Stimulated activated CD8-positive, alpha-beta memory T cell treated with anti-CD3 and anti-CD28 coated beads, Interleukin-4, amount 100 ng/mL, for 48 hours (primary cell): ENCODE measurements at regions not wholly inside any gene's neighbourhood (a gene's known extent, or its start where the extent isn't known, plus 50 kb on each side); places are given as distances from the start of the nearest gene placed in this dataset.
"Not testable (repeated sequence)": the region's sequence is repeated elsewhere in the genome, so short reads cannot be mapped to it uniquely, and the experiment has no call there.

Experiments used
- DNase-seq: peaks from one replicate; pipeline ENCODE4 v3.0.0-alpha.2; 2020

GRCh38 chr17:62322313-62322712, 58.0 kb upstream of the EFCAB3 start:
- no peak for DNase-seq

DNA sequence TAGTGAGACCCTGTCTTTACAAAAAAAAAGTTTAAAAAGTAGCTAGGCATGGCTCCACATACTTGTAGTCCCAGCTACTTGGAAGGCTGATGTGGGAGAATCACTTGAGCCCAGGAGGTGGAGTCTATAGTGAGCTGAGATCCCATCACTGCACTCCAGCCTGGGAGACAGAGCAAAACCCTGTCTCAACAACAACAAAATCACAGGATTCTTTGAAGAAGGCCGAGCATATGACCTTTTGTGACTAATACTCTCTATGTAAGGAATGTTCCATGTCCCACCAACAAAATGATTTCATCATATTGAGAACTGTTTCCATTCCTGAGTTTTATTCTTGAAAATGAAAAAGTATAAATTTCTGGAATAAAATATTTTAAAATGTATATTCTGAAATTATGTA, 58.9 kb upstream of the EFCAB3 start:
- DNase-seq: no peak

DNA sequence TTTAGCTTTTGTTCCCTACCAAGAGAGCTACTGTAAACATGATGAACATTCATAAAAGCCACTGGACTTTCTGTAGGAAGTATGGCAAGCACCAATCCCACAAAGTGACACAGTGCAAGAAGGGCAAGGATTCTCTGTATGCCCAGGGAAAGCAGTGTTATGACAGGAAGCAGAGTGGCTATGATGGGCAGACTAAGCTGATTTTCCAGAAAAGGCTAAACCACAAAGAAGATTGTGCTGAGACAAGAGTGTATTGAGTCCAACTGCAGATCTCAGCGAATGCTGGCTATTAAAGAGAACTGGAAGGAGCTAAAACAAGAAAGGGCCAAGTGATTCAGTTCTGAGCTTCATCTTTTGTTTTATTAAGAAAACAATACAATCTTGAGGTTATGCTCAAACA, 60.5 kb upstream of the EFCAB3 start:
- DNase-seq: no peak

DNA sequence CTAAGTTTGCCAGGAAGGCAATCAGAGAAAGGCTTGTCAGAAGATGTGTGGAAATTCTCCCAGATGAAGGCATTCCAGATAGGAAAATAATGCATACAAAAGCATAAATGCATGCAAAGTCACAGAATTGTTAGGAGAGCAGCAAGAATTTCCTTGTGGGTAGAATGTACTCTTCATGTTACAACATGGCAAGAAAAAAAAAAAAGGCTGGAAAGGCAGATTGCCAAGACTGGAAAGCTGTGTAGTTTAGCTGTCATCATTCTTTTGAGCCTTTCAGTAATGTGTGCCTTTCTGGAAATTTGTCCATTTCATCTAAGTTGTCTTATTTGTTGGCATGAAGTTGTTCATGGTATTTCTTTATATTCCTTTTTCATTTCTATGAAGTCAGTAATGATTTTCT, 71.0 kb upstream of the EFCAB3 start:
- DNase-seq: no peak

- no peak for DNase-seq
Measured at GRCh38 chr17:62307196-62307595, 73.2 kb upstream of the EFCAB3 start.

DNA sequence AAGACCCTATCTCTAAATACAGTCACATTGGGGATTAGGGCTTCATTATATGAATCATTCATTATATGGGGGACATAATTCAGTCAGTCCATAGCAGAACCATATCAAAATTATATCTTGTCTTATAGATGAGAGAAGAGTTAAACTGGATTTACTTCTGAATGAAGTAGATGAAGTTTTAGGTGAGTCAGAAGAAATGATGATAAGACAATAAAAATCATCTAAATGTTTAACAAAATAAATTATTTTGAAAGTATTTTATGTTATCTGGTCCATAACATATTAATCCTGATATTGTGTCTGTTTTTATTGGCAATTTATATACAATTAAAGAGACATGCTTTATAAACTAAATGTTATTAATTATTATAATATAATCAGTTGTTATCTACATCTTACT, 76.9 kb upstream of the EFCAB3 start:
- DNase-seq: no peak

GRCh38 chr17:62300697-62301096, 79.7 kb upstream of the EFCAB3 start:
- no peak for DNase-seq

DNA sequence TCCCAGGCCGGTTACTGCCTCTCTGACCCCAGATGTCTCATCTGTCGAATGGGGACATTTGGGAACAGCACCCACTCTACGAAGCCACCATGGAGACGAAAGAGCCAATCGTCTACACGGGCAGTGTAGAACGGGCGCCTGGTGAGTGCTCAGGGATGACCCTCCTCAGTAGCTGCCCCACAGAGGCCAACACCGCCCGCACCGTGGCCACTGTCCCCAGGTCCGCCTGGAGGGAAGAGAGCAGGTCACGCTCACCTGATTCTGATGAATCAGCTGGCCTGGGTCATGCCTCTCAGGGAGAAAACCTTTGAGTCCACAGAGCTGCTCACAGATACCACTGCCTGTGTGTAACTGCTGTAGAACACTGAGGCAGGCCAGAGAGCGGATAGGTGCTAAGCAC, 105.1 kb upstream of the EFCAB3 start:
- not testable (repeated sequence) for DNase-seq

- DNase-seq: not testable (repeated sequence)
Measured at GRCh38 chr17:62268361-62268760, 112.0 kb upstream of the EFCAB3 start.

- DNase-seq: not testable (repeated sequence)
Measured at GRCh38 chr17:62264974-62265373, 115.4 kb upstream of the EFCAB3 start.

GRCh38 chr17:62255791-62256190, 124.6 kb upstream of the EFCAB3 start:
- not testable (repeated sequence) for DNase-seq

GRCh38 chr17:62242076-62242475, 138.3 kb upstream of the EFCAB3 start:
- DNase-seq: not testable (repeated sequence)

DNA sequence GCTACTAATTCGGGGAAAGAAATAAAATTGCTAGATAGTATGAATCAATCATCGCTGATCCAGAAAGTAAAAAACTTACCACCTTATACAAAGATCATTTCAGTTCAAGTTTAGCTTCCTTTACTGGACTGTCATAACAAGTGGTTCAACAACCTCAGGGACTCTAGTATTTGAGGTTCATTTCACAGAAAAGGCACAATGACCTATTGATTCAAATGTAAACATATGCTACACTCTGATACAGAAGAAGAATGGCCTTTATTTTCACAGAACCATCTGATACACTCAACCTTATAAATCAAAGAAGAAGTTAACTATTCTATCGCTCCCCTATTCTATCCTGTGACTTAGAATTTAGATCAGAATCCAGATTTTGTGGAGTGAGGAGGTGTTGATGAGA, 140.8 kb upstream of the EFCAB3 start:
- not testable (repeated sequence) for DNase-seq

GRCh38 chr17:62238551-62239338, 141.6 kb upstream of the EFCAB3 start:
- DNase-seq: not testable (repeated sequence)

- DNase-seq: not testable (repeated sequence)
Measured at GRCh38 chr17:62233822-62234481, 146.4 kb upstream of the EFCAB3 start.

DNA sequence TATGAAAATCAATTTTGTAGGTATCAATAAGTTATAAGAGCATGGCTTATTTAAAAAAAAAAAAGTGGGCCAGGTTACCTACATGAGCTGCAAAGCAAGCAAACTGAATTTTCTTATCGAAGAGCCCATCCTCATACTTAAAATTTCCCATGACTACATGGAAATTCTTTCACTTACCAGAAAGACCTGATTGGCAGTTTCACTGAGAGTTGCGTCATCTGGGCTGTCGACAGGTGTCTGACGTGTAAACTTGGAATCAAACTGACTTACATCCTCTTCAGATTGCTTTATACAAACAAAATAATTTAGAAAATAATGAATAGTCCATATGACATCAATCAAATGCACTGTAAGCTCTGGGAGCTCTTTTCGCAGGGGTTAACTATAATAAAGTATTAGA, 149.1 kb upstream of the EFCAB3 start:
- not testable (repeated sequence) for DNase-seq

DNA sequence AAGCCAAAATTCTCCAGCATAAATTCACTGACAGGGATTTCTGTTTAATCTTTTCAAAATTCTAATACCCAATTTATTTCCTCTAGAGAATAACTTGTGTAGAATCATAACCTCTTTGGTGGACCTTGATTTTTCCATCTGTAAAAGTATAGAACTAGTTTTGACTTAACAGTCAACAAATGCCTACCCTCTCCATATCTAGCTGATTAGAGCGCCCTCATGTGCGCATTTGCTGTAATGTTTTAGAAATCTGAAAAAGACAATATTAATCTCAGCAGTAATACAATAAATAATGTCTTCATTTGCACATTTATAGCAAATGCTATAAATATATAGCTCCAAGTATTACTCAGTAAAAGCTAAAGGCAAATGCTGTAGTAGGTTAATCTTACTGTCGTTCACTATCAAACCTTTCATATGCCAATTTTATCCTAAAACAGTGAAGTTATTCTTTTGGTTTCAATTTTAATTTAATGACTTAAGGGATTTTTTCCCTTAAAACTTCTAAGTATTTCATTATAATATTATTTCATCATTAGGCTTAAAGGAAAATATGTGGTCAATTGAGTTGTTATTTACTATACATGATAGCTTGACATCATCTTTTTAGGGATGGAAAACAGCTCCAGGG, 153.6 kb upstream of the EFCAB3 start:
- peak; percentile 34 for DNase-seq

- DNase-seq: not testable (repeated sequence)
Measured at GRCh38 chr17:62223585-62223984, 156.8 kb upstream of the EFCAB3 start.

DNA sequence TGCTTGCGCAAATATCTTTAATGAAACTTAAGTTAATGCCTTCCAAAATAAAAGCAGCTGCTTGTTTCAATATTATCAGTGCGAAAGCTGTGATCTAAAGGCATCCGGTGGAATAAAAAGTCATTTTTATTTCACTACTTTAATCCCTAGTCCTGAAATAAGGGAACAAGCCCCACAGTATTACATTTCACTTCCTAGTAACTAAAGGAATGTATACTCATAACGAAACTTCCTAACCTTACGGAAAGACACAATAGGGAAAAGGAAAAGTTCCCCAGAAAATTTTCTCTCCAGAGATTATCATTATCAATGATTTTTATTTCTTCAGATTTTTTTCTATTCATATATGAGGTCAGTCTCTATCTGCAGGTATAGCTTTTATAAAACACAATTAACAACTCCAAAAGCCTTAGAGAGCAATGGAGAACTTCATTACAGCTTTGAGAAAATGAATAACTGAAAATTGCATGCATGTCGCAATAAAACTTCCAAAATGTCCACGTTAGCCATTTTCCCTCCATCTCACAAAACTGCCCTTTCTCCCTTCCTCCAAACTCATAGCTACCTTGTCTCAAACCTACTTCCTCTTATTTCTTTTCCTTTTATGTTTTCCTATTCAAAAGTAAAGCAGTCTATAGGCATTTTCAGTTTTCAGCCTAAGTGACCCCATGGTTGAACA, 154.3 kb upstream of the MED13 start:
- DNase-seq: no peak

GRCh38 chr17:62216847-62217246, 151.8 kb upstream of the MED13 start:
- DNase-seq: no peak

DNA sequence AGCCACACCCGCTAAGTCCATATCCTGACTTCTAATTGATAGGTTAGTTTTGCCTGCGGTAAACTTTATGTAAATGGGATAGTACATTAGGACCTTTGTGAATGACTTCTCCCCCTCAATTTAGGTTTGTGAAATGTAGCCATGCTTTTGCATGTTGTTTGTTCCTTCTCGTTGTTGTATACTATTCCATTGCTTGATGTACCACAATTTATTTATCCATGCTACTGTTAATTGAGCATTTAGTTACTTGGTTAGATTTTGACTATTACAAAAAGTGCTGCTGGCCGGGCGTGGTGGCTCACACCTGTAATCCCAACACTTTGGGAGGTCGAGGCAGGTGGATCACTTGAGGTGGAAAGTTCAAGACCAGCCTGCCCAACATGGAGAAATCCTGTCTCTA, 150.8 kb upstream of the MED13 start:
- DNase-seq: not testable (repeated sequence)

DNA sequence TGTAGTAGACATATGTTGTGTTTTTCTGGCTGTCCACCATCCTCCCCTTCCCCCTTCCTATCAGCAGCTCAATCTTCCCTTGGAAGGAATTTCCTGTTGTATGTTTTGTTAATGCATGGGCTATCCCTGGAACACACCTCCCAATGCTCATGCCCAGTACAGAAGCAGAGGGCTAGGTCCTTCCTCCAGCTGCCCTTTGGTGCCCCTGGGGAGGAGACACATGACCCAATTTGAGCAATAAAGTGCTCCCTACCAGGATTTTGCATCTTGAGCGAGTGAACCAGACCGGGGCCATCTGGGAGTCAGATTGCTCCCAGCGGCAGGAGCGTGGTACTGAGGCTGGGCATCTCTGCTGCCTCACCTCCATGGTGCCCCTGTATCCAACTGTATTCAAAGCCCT, 141.5 kb upstream of the MED13 start:
- no peak for DNase-seq

DNA sequence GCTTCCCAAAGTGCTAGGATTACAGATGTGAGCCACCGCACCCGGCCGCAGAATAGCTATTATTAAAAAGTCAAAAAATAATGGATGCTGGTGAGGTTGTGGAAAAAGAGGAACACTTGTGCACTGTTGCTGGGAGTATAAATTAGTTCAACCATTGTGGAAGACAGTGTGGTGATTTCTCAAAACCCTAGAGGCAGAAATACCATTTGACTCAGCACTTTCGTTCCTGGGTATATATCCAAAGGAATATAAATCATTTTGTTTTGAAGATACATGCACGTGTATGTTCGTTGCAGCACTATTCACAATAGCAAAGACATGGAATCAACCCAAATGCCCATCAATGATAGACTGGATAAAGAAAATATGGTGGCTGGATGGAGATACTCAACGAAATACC, 132.1 kb upstream of the MED13 start:
- not testable (repeated sequence) for DNase-seq
